GM12878 (cell line): ENCODE measurements at regions not wholly inside any gene's neighbourhood (a gene's known extent, or its start where the extent isn't known, plus 50 kb on each side); places are given as distances from the start of the nearest gene placed in this dataset.

Experiments used
- BMI1 ChIP-seq: fragments of 450-650 bp; IDR thresholded peaks from 2 replicates; pipeline ENCODE4 v1.6.1; 2016; ENCODE audit warnings: mild to moderate bottlenecking, moderate library complexity, borderline replicate concordance
- RFX5 ChIP-seq: IDR thresholded peaks from 2 replicates; pipeline ENCODE4 v1.6.1; 2011; ENCODE audit warnings: low read depth, low read length, improper control_type of control experiment
- TF ChIP-seq, protein P1 (sequence below), 3 experiments: IDR thresholded peaks in 2 of 3; conservative IDR thresholded peaks in 1 of 3; 2 replicates each; pipeline ENCODE4 v1.5.1; 2011; ENCODE audit warnings: low read depth in 3 of 3, low read length in 3 of 3, mild to moderate bottlenecking in 3 of 3, control low read depth in 2 of 3, moderate library complexity in 2 of 3, inconsistent platforms in 1 of 3, mixed read lengths in 1 of 3; ENCODE audit not compliant: control insufficient read depth in 2 of 3, insufficient read depth in 1 of 3; ENCODE audit errors: extremely low read depth in 1 of 3

DNA sequence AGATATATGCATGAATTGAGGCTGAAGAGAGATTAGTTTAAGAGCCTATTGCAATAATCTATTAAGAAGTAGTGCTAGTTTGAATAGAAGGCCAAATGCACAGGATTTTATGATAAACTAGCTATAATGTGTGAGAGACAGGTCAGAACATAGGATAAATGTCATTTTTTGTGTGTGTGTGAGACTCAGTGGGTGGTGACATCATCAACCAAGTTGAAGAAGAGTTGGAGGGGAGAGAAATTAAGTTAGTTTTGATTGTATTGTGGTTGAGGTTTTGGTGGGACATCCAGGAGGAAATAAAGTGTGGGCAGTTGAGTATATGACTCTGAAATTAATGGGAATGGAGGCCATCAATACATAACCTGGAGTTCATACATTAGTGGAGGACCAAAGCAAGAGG, 320.1 kb upstream of the CWC22 start:
- TF ChIP-seq RFX5 (no peak), BMI1 (no peak)
- TF ChIP-seq, protein P1, sequence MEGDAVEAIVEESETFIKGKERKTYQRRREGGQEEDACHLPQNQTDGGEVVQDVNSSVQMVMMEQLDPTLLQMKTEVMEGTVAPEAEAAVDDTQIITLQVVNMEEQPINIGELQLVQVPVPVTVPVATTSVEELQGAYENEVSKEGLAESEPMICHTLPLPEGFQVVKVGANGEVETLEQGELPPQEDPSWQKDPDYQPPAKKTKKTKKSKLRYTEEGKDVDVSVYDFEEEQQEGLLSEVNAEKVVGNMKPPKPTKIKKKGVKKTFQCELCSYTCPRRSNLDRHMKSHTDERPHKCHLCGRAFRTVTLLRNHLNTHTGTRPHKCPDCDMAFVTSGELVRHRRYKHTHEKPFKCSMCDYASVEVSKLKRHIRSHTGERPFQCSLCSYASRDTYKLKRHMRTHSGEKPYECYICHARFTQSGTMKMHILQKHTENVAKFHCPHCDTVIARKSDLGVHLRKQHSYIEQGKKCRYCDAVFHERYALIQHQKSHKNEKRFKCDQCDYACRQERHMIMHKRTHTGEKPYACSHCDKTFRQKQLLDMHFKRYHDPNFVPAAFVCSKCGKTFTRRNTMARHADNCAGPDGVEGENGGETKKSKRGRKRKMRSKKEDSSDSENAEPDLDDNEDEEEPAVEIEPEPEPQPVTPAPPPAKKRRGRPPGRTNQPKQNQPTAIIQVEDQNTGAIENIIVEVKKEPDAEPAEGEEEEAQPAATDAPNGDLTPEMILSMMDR (IDR thresholded peaks at IDR 0.05 in 2 of 3, conservative IDR thresholded peaks at IDR 0.05 in 1 of 3; ENCODE audit: control insufficient read depth in 2 of 3, extremely low read depth in 1 of 3, insufficient read depth in 1 of 3, low read depth in 3 of 3, low read length in 3 of 3), result no peak
